HG02623 (cell line): ENCODE measurements at regions not wholly inside any gene's neighbourhood (a gene's known extent, or its start where the extent isn't known, plus 50 kb on each side); places are given as distances from the start of the nearest gene placed in this dataset.

Experiments used
- ATAC-seq: cut with Tn5 transposase; IDR thresholded peaks from one replicate; pipeline ENCODE4 v1.9.1; 2021; ENCODE audit warnings: moderate library complexity; ENCODE audit not compliant: unreplicated experiment

DNA sequence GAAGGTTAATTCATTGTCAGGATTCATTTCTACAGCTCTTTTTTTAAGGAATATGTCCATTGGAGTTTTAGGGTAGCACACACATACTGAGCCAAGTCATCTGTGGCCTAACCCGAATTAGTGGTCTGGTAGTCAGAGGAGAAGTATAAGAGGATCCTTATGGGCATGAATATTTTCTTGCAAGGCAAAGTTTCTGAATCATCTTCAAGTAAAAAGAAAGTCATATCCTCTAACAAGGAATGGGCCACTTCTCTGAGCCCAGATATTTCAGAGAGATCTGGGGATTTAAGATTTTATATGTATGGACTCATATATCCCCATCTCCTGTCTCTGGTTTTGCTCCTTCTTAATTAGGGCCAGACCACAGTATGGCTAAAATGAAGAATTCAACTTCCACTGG, 99.2 kb upstream of the CDH8 start:
- ATAC-seq = no peak

- ATAC-seq = no peak
Observed at GRCh38 chr16:62130101-62130500, 93.9 kb upstream of the CDH8 start.

DNA sequence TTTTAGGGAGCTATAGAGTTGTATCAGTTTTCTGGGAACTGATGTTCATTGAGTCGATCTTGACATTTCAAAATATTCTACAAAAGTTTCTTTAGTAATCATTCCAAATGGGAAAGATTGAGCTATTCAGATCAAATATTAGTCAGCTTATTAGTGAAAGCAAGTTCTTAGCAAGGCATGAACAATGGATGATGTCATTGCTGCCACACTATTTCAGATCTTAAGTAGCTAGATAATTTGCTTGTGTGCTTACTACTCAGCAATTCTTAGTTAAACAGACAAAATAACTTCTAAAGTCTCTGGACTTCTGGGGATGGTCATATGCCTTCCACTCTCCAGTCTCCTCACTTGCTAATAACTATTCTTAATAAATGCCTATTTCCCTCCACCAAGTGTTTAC, 69.0 kb upstream of the CDH8 start:
- ATAC-seq = no peak

DNA sequence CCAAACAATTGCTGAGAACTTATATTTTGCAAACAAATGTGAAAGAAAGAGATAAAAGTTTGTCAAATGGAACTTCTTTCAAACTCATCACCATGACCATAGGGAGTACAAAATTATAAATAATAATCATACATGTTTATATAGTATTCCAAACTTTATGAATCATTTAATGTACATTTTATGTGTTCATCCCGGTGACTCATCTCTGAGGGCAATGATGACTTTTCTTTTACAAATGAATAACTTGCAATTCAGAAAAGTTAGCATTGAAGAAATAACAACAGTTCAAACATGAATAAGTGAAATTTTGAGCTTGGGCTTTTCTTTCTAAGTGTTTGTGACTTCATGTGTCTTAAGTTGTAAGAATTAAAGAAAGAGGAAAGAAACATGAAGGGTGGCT, 66.3 kb upstream of the CDH8 start:
- no peak for ATAC-seq

GRCh38 chr16:62100651-62101050, 64.4 kb upstream of the CDH8 start:
- ATAC-seq = no peak

DNA sequence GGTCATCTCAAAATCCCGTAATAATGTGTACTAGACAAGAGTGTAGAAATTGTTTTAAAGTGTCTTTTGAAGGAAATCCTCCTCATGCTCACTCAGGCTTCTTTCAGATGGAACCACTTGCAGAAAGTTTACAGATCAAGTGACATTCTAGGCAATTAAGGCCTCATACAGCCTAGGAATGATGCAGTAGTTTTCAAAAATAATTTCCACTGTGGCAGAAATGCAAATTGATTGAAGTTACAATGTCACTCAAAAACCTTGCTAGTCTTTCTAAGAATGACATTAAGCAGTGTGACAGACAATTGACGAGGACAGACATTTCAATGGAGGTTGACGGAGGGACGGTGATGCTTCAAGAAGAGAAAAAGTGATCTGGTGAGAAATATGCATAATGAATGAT, 53.5 kb upstream of the CDH8 start:
- ATAC-seq = no peak

DNA sequence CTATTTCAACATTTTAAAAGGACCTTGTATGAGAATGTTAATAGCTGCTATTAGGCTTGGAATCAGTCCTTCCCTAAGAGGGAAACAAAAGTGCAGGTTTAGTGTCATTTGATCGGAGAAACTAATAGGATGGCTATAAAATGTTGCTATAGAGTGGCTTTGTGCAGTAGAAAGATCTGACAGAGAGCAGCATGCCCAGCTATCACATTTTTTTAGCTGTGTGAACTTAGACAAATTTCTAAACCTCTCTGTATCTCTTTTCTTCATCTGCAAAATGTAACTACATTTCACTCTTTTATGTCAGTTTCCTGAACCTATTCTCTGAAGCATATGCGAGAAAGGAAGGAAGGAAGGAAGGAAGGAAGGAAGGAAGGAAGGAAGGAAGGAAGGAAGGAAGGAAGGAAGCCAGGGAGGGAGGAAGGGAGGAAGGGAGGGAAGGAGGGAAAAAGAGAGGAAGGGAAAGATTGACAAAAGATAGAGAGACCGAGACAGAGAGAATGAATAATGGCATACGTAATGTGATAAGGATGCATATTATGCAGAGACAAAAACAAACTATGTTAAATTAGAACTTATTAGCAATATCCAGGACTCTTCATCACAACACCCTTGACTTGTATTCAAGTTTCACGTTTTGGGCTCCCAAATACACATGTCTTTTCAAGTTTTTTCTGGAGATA, 52.6 kb upstream of the CDH8 start:
- no peak for ATAC-seq
